Activated T-cell treated with anti-CD3 and anti-CD28 coated beads, Interleukin-2, amount 50 U/mL, for 4 hours (primary cell): ENCODE measurements at regions not wholly inside any gene's neighbourhood (a gene's known extent, or its start where the extent isn't known, plus 50 kb on each side); places are given as distances from the start of the nearest gene placed in this dataset.
"Not testable (repeated sequence)": the region's sequence is repeated elsewhere in the genome, so short reads cannot be mapped to it uniquely, and the experiment has no call there.

Experiments
- ATAC-seq, 2 donors: fragments of 200-7000 bp; cut with Tn5 transposase; one replicate each; pipeline ENCODE4 v1.10.0; 2021
- DNase-seq: peaks from one replicate; pipeline ENCODE4 v3.0.0-alpha.2; 2020
- H3K27me3 Mint-ChIP-seq: one replicate; pipeline ENCODE4 v1.8.0; 2021; ENCODE audit warnings: low read depth, mixed read lengths
- H3K36me3 Mint-ChIP-seq: one replicate; pipeline ENCODE4 v1.8.0; 2022; ENCODE audit warnings: mixed read lengths; ENCODE audit not compliant: insufficient read depth
- H3K4me1 Mint-ChIP-seq: one replicate; pipeline ENCODE4 v1.8.0; 2021; ENCODE audit warnings: low read depth, mixed read lengths
- H3K4me3 Mint-ChIP-seq: one replicate; pipeline ENCODE4 v1.8.0; 2021; ENCODE audit warnings: mild to moderate bottlenecking, moderate library complexity, mixed read lengths
- H3K9me3 Mint-ChIP-seq: one replicate; pipeline ENCODE4 v1.8.0; 2021; ENCODE audit warnings: mixed read lengths

DNA sequence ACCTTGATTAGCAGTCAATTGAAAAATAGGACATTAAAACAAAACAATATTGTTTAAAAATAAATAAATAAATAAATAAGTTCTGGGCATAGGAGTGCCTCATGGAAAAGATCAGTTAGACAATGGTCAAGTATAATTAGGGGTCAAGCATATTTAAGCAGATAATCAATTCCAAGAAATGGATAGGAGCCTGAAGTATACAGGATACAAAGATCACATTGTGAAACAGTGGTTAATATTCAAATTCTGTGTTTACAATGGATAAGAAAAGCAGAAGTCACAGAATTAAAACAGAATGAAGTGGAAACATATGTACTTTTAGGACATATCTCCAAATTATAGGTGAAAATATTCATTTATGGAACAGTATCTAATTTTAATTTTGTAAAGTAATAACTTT, 1028.6 kb upstream of the CITED2 start:
- Mint-ChIP-seq H3K4me1 (no peaks in the 10 kb centered on the region), H3K9me3 (peaks cover 11% of the 10 kb centered on the region), H3K4me3 (no peak overlapping the region), H3K36me3 (no peaks in the 10 kb centered on the region), H3K27me3 (no peaks in the 10 kb centered on the region)
- DNase-seq: no peak
- no peak for ATAC-seq

DNA sequence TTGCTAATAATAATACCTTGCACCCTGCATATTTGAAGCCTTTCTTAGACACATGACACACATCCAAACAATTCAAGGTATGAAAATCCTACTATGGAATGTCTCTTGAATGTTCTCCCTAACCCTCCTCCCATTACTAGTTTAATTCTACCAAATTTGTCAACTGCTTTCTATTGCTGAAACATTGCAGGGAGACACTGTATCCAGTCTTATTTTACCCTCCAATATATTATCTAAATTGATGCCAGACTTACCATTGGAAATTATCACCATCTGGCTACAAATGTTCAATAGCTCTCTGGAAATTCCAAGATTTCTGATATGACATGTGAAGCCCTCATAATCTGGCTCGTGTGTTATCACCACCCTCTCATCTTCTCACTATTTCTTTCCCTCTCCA, 1027.3 kb upstream of the CITED2 start:
- no peak for DNase-seq
- ATAC-seq: no peak
- no peaks in the 10 kb centered on the region for H3K4me1 Mint-ChIP-seq
- no peaks in the 10 kb centered on the region for H3K36me3 Mint-ChIP-seq
- H3K27me3 Mint-ChIP-seq: no peaks in the 10 kb centered on the region
- H3K4me3 Mint-ChIP-seq: no peak overlapping the region
- peaks cover 5% of the 10 kb centered on the region for H3K9me3 Mint-ChIP-seq

- Mint-ChIP-seq H3K4me3 (no peak overlapping the region), H3K36me3 (no peaks in the 10 kb centered on the region), H3K9me3 (no peaks in the 10 kb centered on the region), H3K4me1 (no peaks in the 10 kb centered on the region), H3K27me3 (no peaks in the 10 kb centered on the region)
- no peak for ATAC-seq
- no peak for DNase-seq
These were observed 1023.6 kb upstream of the CITED2 start for GRCh38 chr6:140398076-140398475.

- no peaks in the 10 kb centered on the region for H3K36me3 Mint-ChIP-seq
- no peak for ATAC-seq
- no peak overlapping the region for H3K4me3 Mint-ChIP-seq
- no peak for DNase-seq
- no peaks in the 10 kb centered on the region for H3K4me1 Mint-ChIP-seq
- no peaks in the 10 kb centered on the region for H3K27me3 Mint-ChIP-seq
- H3K9me3 Mint-ChIP-seq: no peaks in the 10 kb centered on the region
These were observed 1022.7 kb upstream of the CITED2 start for GRCh38 chr6:140397106-140397505.

- no peak for ATAC-seq
- no peak for DNase-seq
- H3K9me3 Mint-ChIP-seq: no peaks in the 10 kb centered on the region
- H3K27me3 Mint-ChIP-seq: no peaks in the 10 kb centered on the region
- no peaks in the 10 kb centered on the region for H3K4me1 Mint-ChIP-seq
- no peak overlapping the region for H3K4me3 Mint-ChIP-seq
- H3K36me3 Mint-ChIP-seq: no peaks in the 10 kb centered on the region
These were observed 1019.5 kb upstream of the CITED2 start for GRCh38 chr6:140393665-140394540.

DNA sequence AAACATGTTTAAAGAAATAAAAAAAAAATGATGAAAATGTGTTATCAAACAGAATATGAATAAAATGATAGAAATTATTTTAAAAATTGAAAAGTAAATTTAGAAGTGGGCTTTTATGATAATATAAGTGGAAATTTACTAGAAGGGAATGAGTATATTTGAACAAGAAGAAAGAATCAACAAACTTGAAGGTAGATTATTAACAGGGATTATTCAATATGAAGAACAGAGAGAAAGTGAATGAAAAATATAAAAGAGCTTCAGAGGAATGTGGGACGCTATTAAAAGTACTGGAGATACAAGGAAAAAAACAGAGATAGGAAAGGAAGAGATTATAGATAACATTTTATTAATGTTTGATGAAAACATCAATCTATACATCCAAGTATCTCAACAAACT, 1014.4 kb upstream of the CITED2 start:
- Mint-ChIP-seq H3K36me3 (no peaks in the 10 kb centered on the region), H3K4me3 (no peak overlapping the region), H3K4me1 (no peaks in the 10 kb centered on the region), H3K9me3 (no peaks in the 10 kb centered on the region), H3K27me3 (no peaks in the 10 kb centered on the region)
- ATAC-seq (no peak), DNase-seq (no peak)

- no peak for DNase-seq
- Mint-ChIP-seq H3K27me3 (no peaks in the 10 kb centered on the region), H3K4me3 (no peak overlapping the region), H3K36me3 (no peaks in the 10 kb centered on the region), H3K9me3 (no peaks in the 10 kb centered on the region), H3K4me1 (no peaks in the 10 kb centered on the region)
- ATAC-seq: no peak
These were observed 1013.8 kb upstream of the CITED2 start for GRCh38 chr6:140388192-140388802.

DNA sequence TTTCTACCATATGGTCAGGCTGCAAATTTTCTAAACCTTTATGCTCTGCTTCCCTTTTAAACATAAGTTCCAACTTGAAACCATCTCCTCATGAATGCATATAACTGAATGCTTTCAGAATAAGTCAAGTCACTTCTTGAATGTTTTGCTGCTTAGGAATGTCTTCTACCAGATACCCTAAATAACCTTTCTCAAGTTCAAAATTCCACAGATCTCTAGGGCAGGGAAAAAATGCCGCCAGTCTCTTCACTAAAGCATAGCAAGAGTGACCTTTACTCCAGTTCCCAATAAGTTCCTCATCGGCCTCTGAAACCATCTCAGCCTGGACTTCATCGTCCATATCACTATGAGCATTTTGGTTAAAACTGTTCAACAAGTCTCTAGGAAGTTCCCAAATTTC, 1011.2 kb upstream of the CITED2 start:
- Mint-ChIP-seq H3K36me3 (no peaks in the 10 kb centered on the region), H3K4me1 (no peaks in the 10 kb centered on the region), H3K4me3 (no peak overlapping the region), H3K9me3 (no peaks in the 10 kb centered on the region), H3K27me3 (no peaks in the 10 kb centered on the region)
- DNase-seq: no peak
- ATAC-seq: no peak

- DNase-seq (no peak), ATAC-seq (no peak)
- Mint-ChIP-seq H3K4me3 (no peak overlapping the region), H3K36me3 (no peaks in the 10 kb centered on the region), H3K4me1 (no peaks in the 10 kb centered on the region), H3K27me3 (no peaks in the 10 kb centered on the region), H3K9me3 (no peaks in the 10 kb centered on the region)
These were observed 1007.9 kb upstream of the CITED2 start for GRCh38 chr6:140382355-140382754.

DNA sequence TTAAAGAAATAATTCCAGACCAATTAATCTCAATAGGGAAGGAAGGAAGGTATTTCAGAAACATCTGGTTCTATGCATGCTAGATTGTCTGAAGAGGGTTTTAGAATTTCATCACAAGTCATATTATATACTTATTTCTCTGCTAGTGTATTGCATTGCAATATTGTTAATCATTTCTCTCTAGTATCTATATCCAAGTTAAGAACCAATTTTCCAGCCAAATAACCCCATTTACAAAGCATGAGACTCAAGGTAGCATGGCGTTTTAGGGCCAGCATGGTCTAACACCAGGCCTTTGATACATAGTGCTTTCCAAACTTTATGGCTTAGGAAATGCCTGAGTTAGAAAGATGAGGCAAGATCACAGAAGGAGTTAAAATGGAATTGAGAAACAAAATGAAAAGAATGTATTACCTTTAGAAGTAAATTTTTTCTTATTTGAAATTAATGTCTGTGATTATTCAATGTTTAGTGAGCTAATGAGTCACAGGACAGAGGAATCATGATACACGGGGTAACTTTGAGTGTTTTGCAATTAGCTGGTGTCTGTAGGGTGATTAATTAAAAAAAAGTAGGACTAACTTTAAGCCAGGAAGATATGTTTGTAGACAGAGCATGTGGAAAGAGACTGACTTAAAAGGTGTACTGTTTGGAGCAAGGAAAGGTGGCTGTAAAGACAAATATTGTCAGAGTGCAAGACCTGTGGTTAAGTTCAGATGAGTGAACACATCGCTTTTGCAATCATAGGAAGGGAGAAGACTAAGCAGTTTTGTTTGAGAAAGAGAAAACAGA, 1006.2 kb upstream of the CITED2 start:
- H3K36me3 Mint-ChIP-seq: no peaks in the 10 kb centered on the region
- no peaks in the 10 kb centered on the region for H3K4me1 Mint-ChIP-seq
- no peak for ATAC-seq
- H3K9me3 Mint-ChIP-seq: no peaks in the 10 kb centered on the region
- no peak for DNase-seq
- H3K27me3 Mint-ChIP-seq: no peaks in the 10 kb centered on the region
- H3K4me3 Mint-ChIP-seq: no peak overlapping the region

- H3K27me3 Mint-ChIP-seq: no peaks in the 10 kb centered on the region
- ATAC-seq (no peak), DNase-seq (no peak)
- no peaks in the 10 kb centered on the region for H3K4me1 Mint-ChIP-seq
- no peaks in the 10 kb centered on the region for H3K9me3 Mint-ChIP-seq
- H3K36me3 Mint-ChIP-seq: no peaks in the 10 kb centered on the region
- no peak overlapping the region for H3K4me3 Mint-ChIP-seq
These were observed 1005.5 kb upstream of the CITED2 start for GRCh38 chr6:140379919-140380318.

- Mint-ChIP-seq H3K9me3 (no peaks in the 10 kb centered on the region), H3K4me3 (no peak overlapping the region), H3K4me1 (no peaks in the 10 kb centered on the region), H3K27me3 (no peaks in the 10 kb centered on the region), H3K36me3 (no peaks in the 10 kb centered on the region)
- DNase-seq (no peak), ATAC-seq (no peak)
These were observed 1001.8 kb upstream of the CITED2 start for GRCh38 chr6:140376209-140376608.

- not testable (repeated sequence) for H3K4me3 Mint-ChIP-seq, DNase-seq, ATAC-seq, H3K4me1 Mint-ChIP-seq, H3K9me3 Mint-ChIP-seq, H3K36me3 Mint-ChIP-seq, H3K27me3 Mint-ChIP-seq
These were observed 999.3 kb upstream of the CITED2 start for GRCh38 chr6:140373728-140374127.

GRCh38 chr6:140372064-140372463, 997.6 kb upstream of the CITED2 start:
- ATAC-seq: no peak
- H3K27me3 Mint-ChIP-seq: no peaks in the 10 kb centered on the region
- no peaks in the 10 kb centered on the region for H3K36me3 Mint-ChIP-seq
- no peaks in the 10 kb centered on the region for H3K4me1 Mint-ChIP-seq
- H3K4me3 Mint-ChIP-seq: no peak overlapping the region
- H3K9me3 Mint-ChIP-seq: no peaks in the 10 kb centered on the region
- no peak for DNase-seq
